Fibroblast of skin of back (primary cell): ENCODE measurements at regions not wholly inside any gene's neighbourhood (a gene's known extent, or its start where the extent isn't known, plus 50 kb on each side); places are given as distances from the start of the nearest gene placed in this dataset.
A peak's percentile ranks its signal among the peaks of the same experiment; 100 is the strongest.

Source experiments
- DNase-seq: peaks from one replicate; pipeline ENCODE4 v3.0.0-alpha.2; 2013

DNA sequence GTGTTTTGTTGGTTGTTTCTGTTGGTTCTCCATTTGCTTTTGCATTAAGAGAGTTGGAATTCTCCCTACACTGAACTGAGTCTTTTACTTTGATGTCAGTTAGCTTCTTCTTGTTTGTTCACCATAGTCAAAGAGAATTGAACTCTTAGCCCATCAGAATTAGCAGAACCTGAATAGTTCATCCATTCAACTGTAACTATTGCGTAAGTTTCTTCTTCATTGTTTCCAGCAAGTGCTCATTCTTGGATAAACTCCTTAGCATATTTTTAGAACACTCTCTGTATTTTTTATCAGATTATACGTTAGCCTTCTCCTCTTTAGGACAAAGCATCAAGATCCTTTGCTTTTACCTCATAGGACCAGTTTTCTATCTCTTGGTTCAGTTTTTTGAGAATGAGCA is 128.4 kb upstream of the RAB11FIP2 start:
- DNase-seq = no peak

DNA sequence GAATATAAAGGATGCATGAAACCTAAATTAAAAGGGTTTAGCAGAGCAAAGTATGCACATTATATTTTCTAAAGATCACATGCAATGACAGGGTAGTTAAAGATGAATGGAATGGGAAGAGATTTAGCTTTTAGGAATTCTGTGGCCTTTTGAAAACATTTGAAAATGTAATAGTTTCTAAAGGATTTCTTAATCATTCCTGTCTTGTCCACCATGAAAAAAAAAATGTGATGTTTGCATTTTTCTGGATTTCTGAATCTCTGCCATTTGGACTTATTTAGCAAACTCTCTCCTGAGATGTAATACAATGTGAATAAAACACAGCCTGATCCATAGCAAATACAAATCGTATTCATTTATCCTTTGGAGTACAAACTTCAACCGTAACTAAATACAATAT is 126.6 kb upstream of the RAB11FIP2 start:
- DNase-seq = peak; percentile 75

DNA sequence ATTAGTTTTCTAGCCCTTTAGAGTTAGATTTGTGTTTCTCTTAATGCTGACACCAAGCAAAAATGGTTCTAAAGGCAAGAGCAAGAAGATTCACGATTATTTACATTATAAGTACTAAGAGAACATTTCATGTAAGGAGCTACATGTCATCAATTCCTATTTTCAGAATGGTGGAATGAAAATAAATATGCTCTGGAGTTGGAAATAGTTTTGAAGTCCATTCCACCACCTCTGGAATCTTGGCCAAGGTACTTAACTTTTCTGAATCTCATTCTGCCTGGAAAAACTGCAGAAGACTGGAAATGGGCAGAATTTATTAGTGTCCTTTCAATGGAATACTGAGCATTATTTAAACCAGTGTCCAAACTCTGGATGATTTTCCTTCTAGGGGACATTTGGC is 125.1 kb upstream of the RAB11FIP2 start:
- peak; percentile 39 for DNase-seq

DNA sequence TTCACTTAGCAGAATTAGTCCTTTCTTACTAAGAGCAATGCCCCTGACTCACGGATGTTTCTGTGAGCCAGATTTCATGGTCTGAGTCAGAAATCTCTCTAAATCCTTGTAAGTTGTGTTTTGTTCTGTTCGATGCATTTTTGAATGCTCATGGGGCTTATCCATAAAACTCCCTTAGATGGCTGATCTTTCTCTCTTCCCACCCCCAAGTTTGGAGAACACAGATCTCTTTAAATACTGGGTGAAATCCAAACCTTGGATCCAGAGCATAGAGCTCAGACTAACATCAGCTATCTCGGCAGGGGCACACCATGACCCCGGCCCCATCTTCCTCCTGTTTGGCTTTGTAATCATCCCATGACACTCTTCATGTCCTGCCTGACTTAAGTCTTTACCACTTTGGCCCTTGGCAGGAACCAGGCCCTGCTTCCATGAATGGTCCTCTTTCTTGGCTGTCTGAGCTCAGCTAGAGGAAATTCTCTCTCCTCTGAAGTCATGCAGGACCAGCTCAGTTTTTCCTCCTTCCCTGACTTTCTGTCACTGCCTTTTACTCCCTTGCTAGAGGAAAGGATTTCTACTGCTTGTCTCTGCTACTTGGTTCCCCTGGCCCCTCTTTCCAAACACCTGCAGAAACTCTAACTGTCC is 120.4 kb upstream of the RAB11FIP2 start:
- peak; percentile 70 for DNase-seq

DNA sequence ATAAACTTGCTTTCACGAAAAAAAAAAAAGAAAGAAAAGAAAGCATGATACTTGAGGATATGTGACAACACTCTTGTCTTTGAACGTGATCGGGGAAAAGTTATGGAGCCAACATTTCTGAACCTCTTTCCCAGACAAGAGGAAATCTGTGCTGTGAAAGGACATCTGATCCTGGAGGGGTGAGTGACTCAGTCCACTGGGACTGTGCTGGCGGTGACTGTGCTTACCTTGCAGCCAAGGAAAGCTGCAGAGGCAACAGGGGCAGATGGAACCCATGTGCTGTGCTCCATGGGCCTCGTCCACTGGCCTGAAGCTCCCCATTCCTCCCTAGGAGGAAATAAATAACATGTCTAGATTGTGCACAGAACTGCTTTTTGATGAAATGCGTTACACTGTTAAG is 116.5 kb upstream of the RAB11FIP2 start:
- peak; percentile 31 for DNase-seq

DNA sequence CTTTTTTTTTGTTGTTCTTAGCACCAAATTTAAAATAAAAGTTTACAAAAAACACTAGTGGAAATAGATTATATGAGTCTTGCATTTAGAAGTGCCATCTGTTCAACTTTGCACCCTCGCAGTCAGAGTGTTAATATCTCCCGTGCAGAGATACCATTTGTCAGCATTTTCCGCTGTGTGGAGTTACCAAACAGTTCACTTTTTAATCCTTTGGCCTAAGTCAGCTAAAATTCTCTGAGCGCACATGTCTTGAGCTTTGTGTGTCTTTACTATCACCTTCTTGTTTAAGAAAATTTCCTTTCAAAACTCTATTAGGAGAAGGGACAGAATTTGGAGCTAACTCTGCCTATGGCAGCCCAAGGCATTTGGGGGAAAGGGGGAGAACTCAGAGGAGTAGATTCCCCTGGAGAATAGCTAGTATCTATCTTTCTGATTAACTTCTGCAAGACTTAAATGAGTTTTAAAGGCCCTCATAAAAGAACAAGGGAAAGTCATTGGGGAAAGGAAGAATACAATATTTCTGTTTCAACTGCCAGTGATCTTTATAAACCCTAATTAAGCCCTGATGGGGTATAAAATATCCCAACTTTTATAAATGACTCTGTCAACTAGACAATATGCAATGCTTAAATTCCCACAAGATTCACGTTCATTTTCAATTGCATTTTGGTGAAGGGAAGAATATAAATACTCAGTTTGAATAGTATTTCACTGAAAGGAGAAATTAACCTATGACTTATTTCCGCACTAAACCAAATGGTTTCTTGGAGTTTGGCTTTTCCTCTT is 114.9 kb upstream of the RAB11FIP2 start:
- DNase-seq = no peak

DNA sequence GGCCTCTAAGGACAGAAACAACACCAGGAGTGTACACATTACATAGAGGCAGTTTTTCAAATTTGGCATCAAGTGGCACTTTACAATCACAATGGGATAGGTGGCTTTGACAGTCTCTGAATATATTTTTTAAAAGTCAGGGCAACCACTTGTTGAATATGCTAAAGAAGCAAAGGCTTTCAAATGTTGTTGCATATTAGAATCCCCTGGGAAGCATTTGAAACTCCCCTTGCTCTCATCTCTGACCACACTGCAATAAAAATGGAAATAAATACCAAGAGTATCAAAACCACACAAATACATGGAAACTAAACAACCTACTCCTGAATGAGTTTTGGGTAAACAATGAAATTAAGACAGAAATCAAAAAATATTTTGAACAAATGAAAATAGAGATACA is 106.5 kb upstream of the RAB11FIP2 start:
- no peak for DNase-seq

DNA sequence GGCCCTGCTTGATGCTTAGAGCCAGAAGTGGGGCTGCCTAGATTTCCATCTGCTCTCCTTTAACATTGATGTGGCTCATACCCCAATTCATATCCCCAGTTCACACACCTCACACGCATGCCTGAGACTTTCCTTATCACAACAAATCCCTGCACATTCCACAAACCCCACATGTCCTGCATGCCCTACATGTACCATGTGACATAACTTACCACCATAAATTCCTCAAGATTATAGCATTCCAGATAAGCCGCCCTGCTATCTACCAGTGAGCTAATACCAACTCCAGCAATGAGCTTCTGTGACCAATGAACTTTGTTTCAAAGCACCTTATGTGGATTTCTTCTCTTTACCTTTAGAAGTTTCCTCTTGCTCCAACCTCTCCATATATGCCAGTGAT is 104.7 kb upstream of the RAB11FIP2 start:
- DNase-seq = peak; percentile 32

DNA sequence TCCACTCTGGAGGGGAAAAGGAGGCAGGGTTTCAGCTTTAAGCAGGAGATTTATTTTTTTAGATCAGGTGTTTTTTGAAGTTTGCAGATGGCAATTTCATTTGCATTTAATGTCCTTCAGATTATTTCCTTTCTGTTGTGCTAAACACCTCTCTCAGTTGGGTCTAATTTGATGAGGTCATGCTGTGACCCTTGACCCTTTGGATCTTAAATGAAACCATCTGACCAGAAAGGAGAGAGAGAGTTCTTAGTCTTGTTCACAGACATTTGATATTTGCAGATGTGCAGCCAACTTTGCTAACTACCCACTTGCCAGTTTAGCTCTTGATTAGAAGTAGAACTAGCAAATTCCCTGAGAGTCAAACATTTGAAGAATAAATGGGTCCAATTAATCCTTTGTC is 101.5 kb upstream of the RAB11FIP2 start:
- DNase-seq = no peak

DNA sequence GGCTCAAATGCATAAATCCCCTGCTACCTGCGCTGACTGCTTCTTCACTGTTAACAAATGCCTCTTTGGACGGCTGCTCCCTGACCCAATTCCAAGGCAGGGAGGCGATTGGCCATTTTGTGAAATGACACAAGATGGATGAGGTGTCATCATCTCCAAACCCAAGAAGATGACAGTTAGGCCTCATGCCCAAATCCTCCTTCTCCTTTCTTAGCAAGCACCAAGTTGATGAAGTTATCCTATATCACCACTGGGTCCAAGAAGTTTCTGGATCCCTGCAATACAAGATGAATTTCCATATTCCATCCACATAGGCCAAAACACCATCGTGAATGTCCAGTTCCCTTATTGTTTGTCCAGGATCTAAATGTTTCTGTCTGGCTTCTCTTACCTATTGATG is 98.5 kb upstream of the RAB11FIP2 start:
- DNase-seq = no peak

DNA sequence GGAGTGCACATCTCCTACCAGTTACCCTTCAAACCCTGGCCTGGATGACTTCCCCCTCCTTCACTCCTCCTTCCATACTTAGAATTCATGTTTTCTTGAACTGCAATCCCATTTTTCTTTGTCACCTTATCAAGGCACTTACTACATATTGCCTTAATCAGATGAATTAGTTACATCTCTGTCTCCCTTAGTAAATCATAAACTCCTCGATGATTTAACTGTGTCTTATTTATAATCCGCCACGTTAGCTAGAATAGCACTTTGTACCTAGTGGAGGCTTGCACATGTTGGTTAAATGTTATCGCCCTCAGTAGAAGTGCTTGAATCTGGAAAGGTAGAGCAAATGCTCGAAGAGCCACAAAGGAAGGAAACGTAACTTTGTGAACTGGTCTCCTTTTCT is 94.7 kb upstream of the RAB11FIP2 start:
- DNase-seq = no peak

DNA sequence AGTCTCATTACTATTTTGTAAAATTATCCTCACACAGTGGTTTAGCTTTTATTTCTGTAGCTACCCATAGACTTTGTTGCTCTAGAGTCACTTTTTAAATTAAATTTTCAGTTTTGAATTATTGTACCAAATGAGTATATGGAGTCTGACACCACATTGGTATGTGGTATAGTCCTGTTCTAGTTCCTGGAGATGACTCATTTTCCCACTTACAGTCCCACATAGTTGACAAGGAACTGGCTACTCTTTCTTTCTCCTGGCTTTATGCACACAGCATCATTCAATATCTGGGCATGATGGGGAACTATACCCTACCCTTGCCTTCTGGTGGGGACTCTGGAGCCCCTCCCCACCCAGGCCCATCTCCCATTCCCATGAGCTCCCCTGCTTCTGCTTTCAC is 92.6 kb upstream of the RAB11FIP2 start:
- peak; percentile 64 for DNase-seq

DNA sequence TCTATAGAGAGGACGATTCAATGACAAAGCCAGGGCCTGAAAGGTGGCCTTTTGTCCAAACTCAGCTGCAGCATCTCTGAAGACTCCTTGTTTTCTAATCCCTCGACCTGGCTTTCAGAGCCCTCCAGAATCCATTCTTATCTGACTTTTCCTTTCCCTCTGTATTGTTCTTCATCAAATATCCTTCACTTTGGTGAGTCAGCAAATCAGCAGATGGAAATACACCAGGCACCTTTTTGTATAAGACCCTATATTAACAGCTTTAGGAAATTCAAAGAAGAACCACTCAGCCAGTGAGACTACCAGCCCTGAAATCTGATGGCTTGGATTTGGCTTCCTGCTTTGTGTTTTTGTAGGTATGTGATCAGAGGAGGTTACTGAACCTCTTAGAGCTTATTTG is 81.9 kb upstream of the RAB11FIP2 start:
- DNase-seq = no peak

DNA sequence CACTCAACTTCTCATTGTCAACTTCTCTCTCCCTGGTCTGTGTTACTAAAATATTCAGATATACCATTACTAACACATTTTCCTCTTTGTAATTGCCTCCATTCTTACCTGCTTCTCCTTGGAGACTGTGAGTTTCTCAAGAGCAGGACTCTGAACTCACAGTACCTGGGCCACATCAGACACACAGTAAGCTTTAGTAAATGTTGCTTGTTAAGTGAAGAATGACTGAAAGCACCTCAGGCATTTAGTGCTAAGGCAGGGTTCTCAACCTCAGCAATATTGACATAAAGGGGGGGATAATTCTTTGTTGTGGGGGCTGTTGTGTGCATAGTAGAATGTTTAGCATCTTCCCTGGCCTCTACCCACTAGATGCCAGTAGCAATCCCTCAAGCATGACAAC is 72.0 kb upstream of the RAB11FIP2 start:
- DNase-seq = no peak

DNA sequence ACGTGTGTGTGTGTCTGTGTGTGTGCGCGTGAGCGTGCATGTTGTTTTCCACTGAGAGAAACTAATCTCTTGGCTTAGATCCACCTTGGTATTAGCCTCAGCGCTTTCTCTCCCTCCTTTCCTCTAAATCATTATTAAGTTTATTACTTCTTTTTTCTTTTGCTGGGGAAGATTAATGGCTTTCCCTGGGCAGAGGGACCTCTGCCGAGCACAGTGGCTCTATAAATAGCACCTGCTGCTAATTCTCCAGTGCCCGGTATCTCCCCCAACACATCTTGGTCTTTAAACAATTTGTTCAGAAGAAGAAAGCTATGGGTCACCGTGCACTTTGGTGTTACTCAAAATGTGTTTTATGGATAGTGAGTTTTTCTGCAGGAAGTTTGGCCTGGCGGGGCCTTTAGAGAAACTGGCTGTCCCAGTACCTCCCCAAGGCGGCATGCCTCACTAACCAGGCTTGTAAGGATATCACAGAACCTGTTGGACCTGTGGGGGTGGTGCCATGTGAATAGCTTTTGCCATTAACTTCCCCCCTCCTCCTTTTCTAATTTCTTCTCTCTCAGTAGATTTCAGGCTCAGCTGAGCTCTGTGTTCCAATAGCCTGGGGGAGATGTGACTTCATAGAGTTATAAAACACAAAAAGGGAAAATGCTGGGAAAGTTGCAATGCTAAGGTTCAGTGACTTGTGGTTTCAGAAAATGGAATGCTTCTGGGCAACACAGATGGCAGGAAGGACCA is 70.1 kb upstream of the RAB11FIP2 start:
- no peak for DNase-seq

DNA sequence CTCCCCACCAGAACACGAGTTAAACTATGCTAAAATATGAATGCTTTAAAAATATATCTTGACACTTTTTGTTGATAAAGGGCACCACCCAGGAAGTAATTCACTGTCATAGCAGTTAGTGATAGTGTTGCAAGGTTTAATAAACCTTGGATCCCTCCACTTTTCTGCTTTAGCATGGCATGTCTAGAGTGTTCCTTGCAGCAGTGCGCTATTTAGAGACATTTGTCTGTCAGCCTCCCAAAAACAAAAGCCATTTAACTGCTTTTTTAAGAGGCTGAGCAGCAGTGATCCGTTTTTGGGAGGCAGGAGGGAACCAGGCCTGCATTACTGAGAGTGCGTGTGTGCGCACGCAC is 69.6 kb upstream of the RAB11FIP2 start:
- no peak for DNase-seq

DNA sequence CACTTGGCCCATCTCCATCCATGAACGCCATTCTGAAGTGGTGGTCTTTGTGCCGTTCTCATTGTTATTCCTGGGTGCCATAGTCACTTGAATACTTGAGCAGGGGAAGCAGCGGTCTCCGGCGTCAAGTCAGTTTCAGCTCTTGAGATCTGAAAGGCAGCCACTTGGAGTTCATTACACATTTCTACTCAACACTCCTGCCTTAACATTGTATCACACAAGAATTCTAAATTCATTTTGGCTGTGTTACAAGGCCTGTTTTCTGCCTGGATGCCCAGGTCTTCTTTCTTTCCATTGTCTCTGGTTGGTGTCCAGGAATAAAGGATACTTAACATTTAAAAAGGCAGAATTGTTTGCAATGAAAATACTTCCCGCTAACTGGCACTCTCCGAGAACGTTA is 69.0 kb upstream of the RAB11FIP2 start:
- DNase-seq = no peak

DNA sequence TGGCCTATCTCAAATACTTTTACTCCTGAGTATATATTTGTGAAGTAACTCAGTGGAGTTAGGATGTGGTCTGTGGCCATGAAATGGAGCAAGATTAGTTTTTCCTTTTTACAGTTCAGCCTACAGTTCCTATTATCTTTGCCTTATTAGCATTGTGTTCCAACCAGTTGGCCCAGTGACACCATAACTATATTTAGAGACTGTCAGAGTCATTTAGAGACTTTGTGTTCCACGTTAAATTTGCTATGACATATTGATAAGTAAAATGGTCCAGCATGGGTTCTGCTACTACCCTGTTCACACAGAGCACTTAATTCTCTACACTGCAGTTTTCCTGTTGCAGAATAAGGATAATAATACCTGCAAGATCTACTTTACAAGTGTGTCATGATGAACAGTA is 68.3 kb upstream of the RAB11FIP2 start:
- DNase-seq = no peak

DNA sequence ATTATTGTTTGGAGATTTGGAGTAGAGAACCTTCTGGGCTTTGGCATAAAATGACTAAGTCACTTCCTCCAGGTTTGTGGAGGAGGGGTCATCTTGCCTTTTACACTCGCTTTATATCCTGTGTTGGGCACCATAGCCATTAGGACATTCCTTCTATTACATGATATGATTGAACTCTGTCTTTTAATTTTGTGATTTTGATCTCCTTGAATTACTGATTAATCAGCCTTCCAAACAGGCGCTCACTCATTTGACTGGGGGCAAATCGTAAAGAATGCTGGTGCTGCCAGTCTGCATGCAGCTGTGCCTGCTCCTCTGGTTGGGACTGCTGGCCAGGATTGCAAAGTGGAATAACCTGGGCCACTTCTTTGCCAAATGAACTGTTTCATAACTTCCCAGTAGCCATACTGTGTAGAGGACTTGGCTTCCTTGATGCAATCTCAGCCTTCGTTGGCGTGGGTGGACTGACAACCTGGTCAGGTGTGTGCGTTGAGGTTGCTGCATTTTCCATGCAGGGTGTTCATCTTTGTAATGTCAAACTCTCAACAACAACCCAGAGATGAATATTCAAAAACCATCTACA is 65.9 kb upstream of the RAB11FIP2 start:
- no peak for DNase-seq

DNA sequence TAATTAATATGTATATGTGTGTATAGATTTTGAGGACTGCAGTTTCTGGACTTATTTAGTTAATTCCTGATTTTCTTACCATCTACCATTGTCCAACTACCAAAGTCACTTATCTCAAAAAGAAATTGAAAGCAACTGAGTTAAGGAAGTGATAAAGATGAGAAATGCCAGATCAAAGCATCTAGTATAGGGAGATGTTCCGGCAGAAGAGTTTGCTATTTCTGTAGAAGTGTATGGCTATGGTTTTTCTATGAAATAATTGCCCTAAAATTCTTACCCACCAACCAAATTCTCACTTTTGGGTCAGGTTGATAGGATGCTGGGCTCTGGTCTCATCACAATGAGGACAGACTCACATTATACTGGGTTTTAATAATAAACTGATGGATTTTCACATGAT is 64.0 kb upstream of the RAB11FIP2 start:
- no peak for DNase-seq

DNA sequence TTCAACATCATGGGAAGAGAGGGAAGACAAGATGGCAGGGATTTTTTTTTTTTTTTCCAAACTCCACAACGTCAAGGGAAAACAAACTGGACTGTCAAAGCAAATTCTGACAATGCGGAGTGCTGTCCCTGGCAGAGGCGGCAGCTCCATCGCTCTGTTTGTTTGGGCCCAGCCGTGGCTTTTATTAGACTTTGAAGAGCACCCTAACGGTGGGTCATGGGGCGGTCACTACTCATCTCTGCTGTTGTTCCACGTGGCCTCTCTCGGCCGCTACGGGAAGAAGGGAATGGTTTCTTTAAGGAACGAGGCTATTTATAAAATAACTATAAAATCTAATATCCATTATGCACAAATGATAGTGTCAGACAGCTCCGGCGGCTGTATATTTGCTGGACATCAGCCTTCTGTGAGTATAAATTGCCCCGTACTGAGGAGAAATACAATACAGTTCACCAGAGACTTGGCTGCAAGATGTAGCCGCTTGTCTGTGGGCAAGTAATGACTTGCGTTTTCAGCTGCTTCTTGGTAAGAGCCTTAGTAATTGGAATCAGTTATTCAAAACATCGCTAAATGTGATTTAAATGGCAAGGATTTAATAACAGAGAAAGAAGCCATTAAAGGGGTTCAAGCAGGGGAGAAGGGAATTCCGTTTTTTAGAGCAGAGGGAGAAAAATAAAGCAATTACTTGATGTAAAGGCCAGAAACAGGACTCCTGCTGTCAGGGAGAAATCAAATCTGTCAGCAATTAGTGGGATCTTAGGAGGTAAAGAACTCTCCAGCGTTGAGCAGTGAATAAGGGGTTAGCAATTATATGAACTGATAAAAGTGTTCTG is 61.7 kb upstream of the RAB11FIP2 start:
- DNase-seq = no peak

DNA sequence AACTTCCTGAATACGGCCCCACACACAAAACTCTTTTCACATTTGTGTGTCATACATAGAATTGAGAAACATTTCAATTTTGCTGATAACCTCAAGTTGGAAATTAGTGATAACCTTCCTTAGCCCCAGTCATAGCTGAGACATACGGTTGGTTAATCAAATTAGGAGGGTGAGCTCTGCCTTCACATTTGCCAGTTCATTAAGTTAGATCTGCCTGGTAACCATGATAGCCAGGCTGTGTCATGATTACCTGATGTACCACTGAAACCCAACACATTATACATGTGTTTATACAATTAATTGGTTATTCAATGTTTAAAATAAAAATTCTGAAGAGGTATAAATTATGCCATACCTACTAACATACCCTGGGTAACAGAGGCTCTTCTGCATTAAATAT is 60.8 kb upstream of the RAB11FIP2 start:
- DNase-seq = no peak

DNA sequence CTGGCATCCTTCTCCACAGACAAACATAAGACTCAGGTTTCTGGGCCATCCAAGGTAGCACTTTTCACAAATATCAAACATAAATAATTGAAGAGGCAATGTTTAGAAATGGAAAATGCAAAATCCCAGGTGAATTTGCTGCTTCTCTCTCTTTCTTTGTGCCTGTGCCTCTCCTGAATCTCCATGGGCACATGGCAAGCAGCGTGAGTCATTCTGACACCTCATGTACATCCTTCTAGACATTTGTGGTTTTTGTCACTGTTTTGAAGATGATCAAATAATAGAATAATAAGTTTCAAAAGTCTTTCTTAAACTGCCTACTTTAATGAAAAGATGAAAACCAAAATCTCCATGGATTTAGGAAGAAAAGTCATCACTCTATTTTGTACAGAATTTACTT is 60.3 kb upstream of the RAB11FIP2 start:
- peak; percentile 36 for DNase-seq
